ENCODE measurements at regions not wholly inside any gene's neighbourhood (a gene's known extent, or its start where the extent isn't known, plus 50 kb on each side); places are given as distances from the start of the nearest gene placed in this dataset.
"Not testable (repeated sequence)": the region's sequence is repeated elsewhere in the genome, so short reads cannot be mapped to it uniquely, and the experiment has no call there.

- not testable (repeated sequence) for DNase-seq (ENCODE audit: low spot score)
These were observed 221.9 kb upstream of the LRRC61 start for GRCh38 chr7:150101282-150101681.

GRCh38 chr7:150107283-150107682 lies 215.9 kb upstream of the LRRC61 start:
- not testable (repeated sequence) for DNase-seq (ENCODE audit: low spot score)

- DNase-seq (ENCODE audit: low spot score): not testable (repeated sequence)
These were observed 212.8 kb upstream of the LRRC61 start for GRCh38 chr7:150110375-150110820.

GRCh38 chr7:150110882-150111281 lies 212.3 kb upstream of the LRRC61 start:
- DNase-seq (ENCODE audit: low spot score): not testable (repeated sequence)

GRCh38 chr7:150111373-150112139 lies 211.6 kb upstream of the LRRC61 start:
- DNase-seq (ENCODE audit: low spot score): not testable (repeated sequence)

GRCh38 chr7:150113301-150113700 lies 209.9 kb upstream of the LRRC61 start:
- DNase-seq (ENCODE audit: low spot score): not testable (repeated sequence)

- not testable (repeated sequence) for DNase-seq (ENCODE audit: low spot score)
These were observed 208.6 kb upstream of the LRRC61 start for GRCh38 chr7:150114591-150114990.

GRCh38 chr7:150119966-150120365 lies 203.2 kb upstream of the LRRC61 start:
- not testable (repeated sequence) for DNase-seq (ENCODE audit: low spot score)

- not testable (repeated sequence) for DNase-seq (ENCODE audit: low spot score)
These were observed 197.3 kb upstream of the LRRC61 start for GRCh38 chr7:150125831-150126230.

- not testable (repeated sequence) for DNase-seq (ENCODE audit: low spot score)
These were observed 188.7 kb upstream of the LRRC61 start for GRCh38 chr7:150134451-150134850.

GRCh38 chr7:150135620-150136190 lies 187.4 kb upstream of the LRRC61 start:
- not testable (repeated sequence) for DNase-seq (ENCODE audit: low spot score)

- not testable (repeated sequence) for DNase-seq (ENCODE audit: low spot score)
These were observed 183.3 kb upstream of the LRRC61 start for GRCh38 chr7:150139840-150140239.

- DNase-seq (ENCODE audit: low spot score): not testable (repeated sequence)
These were observed 181.4 kb upstream of the LRRC61 start for GRCh38 chr7:150141525-150142345.

- not testable (repeated sequence) for DNase-seq (ENCODE audit: low spot score)
These were observed 177.0 kb upstream of the LRRC61 start for GRCh38 chr7:150146124-150146523.

- not testable (repeated sequence) for DNase-seq (ENCODE audit: low spot score)
These were observed 175.6 kb upstream of the LRRC61 start for GRCh38 chr7:150147524-150147923.

GRCh38 chr7:150156015-150156414 lies 167.1 kb upstream of the LRRC61 start:
- DNase-seq (ENCODE audit: low spot score): not testable (repeated sequence)

- DNase-seq (ENCODE audit: low spot score): not testable (repeated sequence)
These were observed 164.5 kb upstream of the LRRC61 start for GRCh38 chr7:150158696-150159095.

GRCh38 chr7:150169515-150169914 lies 153.6 kb upstream of the LRRC61 start:
- DNase-seq (ENCODE audit: low spot score): not testable (repeated sequence)

- DNase-seq (ENCODE audit: low spot score): not testable (repeated sequence)
These were observed 153.1 kb upstream of the LRRC61 start for GRCh38 chr7:150169943-150170490.

GRCh38 chr7:150183602-150184001 lies 139.6 kb upstream of the LRRC61 start:
- not testable (repeated sequence) for DNase-seq (ENCODE audit: low spot score)

- not testable (repeated sequence) for DNase-seq (ENCODE audit: low spot score)
These were observed 133.2 kb upstream of the LRRC61 start for GRCh38 chr7:150189963-150190362.

GRCh38 chr7:150192541-150192940 lies 130.6 kb upstream of the LRRC61 start:
- DNase-seq (ENCODE audit: low spot score): not testable (repeated sequence)
